Astrocyte (in vitro differentiated cells and primary cell): ENCODE measurements at regions not wholly inside any gene's neighbourhood (a gene's known extent, or its start where the extent isn't known, plus 50 kb on each side); places are given as distances from the start of the nearest gene placed in this dataset.
A peak's percentile ranks its signal among the peaks of the same experiment; 100 is the strongest.

Source experiments
- DNase-seq: peaks from one replicate; pipeline ENCODE4 v3.0.0-alpha.2; 2010; ENCODE audit warnings: low read depth
- FAIRE-seq: peaks from 2 replicates; lab custom pipeline; 2011; peaks lifted over from hg19 to GRCh38; lab: Jason Lieb, UNC
- H2AFZ ChIP-seq: 2 replicates; pipeline ENCODE4 v1.6.0; 2012; ENCODE audit warnings: low read depth, low read length, inconsistent platforms
- H3K27ac ChIP-seq: 2 replicates; pipeline ENCODE4 v1.5.1; 2011; ENCODE audit warnings: low read depth, low read length, inconsistent platforms
- H3K27me3 ChIP-seq: 2 replicates; pipeline ENCODE4 v1.6.0; 2011; ENCODE audit warnings: low read length, inconsistent platforms; ENCODE audit not compliant: insufficient read depth
- H3K36me3 ChIP-seq: 2 replicates; pipeline ENCODE4 v1.5.1; 2011; ENCODE audit warnings: low read length, inconsistent platforms; ENCODE audit not compliant: insufficient read depth
- H3K4me1 ChIP-seq: 2 replicates; pipeline ENCODE4 v1.5.1; 2011; ENCODE audit warnings: low read length, inconsistent platforms; ENCODE audit not compliant: insufficient read depth
- H3K4me2 ChIP-seq: 2 replicates; pipeline ENCODE4 v1.6.0; 2012; ENCODE audit warnings: low read length, inconsistent platforms
- H3K4me3 ChIP-seq: 2 replicates; pipeline ENCODE4 v1.5.1; 2011; ENCODE audit warnings: low read depth, mild to moderate bottlenecking, low read length, inconsistent platforms; ENCODE audit not compliant: insufficient read depth
- H3K79me2 ChIP-seq: 2 replicates; pipeline ENCODE4 v1.6.0; 2012; ENCODE audit warnings: mild to moderate bottlenecking, low read length, inconsistent platforms; ENCODE audit not compliant: insufficient read depth
- H3K9ac ChIP-seq: 2 replicates; pipeline ENCODE4 v1.6.0; 2012; ENCODE audit warnings: mild to moderate bottlenecking, low read length, inconsistent platforms
- H3K9me3 ChIP-seq: 2 replicates; pipeline ENCODE4 v1.5.1; 2012; ENCODE audit warnings: low read depth, mild to moderate bottlenecking, low read length, inconsistent platforms; ENCODE audit not compliant: insufficient read depth
- H4K20me1 ChIP-seq: 2 replicates; pipeline ENCODE4 v1.6.0; 2012; ENCODE audit warnings: low read length, inconsistent platforms; ENCODE audit not compliant: insufficient read depth
- H3K27ac Mint-ChIP-seq: one replicate; pipeline ENCODE4 v1.8.0; 2021; ENCODE audit warnings: mild to moderate bottlenecking, mixed read lengths; ENCODE audit not compliant: unreplicated experiment
- H3K27me3 Mint-ChIP-seq: one replicate; pipeline ENCODE4 v1.8.0; 2021; ENCODE audit warnings: low read depth, mixed read lengths; ENCODE audit not compliant: unreplicated experiment
- H3K36me3 Mint-ChIP-seq: one replicate; pipeline ENCODE4 v1.8.0; 2021; ENCODE audit warnings: low read depth, mixed read lengths; ENCODE audit not compliant: unreplicated experiment
- H3K4me1 Mint-ChIP-seq: one replicate; pipeline ENCODE4 v1.8.0; 2021; ENCODE audit warnings: low read depth, mixed read lengths; ENCODE audit not compliant: unreplicated experiment
- H3K4me3 Mint-ChIP-seq: one replicate; pipeline ENCODE4 v1.8.0; 2021; ENCODE audit warnings: mild to moderate bottlenecking, moderate library complexity, mixed read lengths; ENCODE audit not compliant: unreplicated experiment
- H3K9me3 Mint-ChIP-seq: one replicate; pipeline ENCODE4 v1.8.0; 2021; ENCODE audit warnings: mild to moderate bottlenecking, mixed read lengths; ENCODE audit not compliant: unreplicated experiment
- EZH2 ChIP-seq: IDR thresholded peaks from 2 replicates; pipeline ENCODE4 v1.6.1; 2012; ENCODE audit warnings: mild to moderate bottlenecking, low read length, inconsistent platforms; ENCODE audit not compliant: insufficient read depth
- TF ChIP-seq, protein P1 (sequence below): IDR thresholded peaks from 2 replicates; pipeline ENCODE4 v1.5.1; 2011; ENCODE audit warnings: low read depth, mild to moderate bottlenecking, inconsistent platforms, low read length, moderate library complexity; ENCODE audit not compliant: insufficient read depth

DNA sequence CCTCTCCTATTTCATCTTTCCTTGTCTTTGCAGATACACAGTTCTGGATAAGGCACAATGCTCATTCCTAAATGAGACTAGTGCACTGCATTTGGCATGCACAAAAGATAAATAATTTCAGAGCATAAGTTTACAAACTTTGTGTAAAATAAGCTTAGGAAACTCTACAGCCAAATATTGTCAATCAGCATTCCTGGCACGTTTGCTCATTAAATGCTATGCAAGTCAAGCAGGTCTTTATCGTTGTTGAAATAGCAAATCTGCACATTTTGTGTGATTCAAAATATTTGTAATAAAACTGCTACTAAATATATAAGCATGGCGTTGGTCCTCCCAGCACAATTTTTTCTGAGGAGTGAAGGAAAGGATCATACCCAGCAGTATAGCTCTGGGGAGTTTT, 322.1 kb upstream of the NOCT start:
- TF ChIP-seq EZH2 = no peak
- TF ChIP-seq, protein P1, sequence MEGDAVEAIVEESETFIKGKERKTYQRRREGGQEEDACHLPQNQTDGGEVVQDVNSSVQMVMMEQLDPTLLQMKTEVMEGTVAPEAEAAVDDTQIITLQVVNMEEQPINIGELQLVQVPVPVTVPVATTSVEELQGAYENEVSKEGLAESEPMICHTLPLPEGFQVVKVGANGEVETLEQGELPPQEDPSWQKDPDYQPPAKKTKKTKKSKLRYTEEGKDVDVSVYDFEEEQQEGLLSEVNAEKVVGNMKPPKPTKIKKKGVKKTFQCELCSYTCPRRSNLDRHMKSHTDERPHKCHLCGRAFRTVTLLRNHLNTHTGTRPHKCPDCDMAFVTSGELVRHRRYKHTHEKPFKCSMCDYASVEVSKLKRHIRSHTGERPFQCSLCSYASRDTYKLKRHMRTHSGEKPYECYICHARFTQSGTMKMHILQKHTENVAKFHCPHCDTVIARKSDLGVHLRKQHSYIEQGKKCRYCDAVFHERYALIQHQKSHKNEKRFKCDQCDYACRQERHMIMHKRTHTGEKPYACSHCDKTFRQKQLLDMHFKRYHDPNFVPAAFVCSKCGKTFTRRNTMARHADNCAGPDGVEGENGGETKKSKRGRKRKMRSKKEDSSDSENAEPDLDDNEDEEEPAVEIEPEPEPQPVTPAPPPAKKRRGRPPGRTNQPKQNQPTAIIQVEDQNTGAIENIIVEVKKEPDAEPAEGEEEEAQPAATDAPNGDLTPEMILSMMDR = no peak
- Histone ChIP-seq H3K36me3 (no peaks in the 10 kb centered on the region), H4K20me1 (no peaks in the 10 kb centered on the region), H3K79me2 (no peaks in the 10 kb centered on the region), H3K4me2 (no peak overlapping the region), H3K4me1 (peaks cover 3% of the 10 kb centered on the region), H2AFZ (no peak overlapping the region), H3K27me3 (no peaks in the 10 kb centered on the region), H3K27ac (no peak overlapping the region), H3K9me3 (no peaks in the 10 kb centered on the region), H3K9ac (no peak overlapping the region), H3K4me3 (no peak overlapping the region)
- Mint-ChIP-seq H3K4me3 (no peak overlapping the region), H3K4me1 (peaks cover 13% of the 10 kb centered on the region), H3K27ac (no peak overlapping the region), H3K27me3 (no peaks in the 10 kb centered on the region), H3K36me3 (no peaks in the 10 kb centered on the region), H3K9me3 (no peaks in the 10 kb centered on the region)
- FAIRE-seq = no peak
- DNase-seq = no peak

DNA sequence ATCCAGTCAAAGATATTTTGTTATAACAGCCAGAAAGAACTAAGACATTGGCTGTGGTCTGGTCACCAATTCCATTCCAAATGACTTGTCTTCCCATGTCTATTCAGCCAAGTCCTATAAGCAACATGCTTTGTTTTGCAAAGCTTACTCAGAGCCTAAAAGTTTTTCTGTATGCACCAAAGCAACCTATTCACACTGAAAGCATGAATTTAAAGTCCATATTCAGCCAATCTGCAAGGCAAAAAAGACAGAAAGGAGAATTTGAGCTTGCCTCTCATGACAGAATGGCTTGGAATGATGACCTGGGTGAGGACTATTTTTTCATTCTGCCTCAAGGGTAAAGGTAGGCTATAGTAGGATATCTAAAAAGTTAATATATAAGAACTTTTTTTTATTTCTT, 323.2 kb upstream of the NOCT start:
- peaks cover 8% of the 10 kb centered on the region for H3K4me1 Mint-ChIP-seq
- H3K4me2 ChIP-seq = no peak overlapping the region
- H3K36me3 Mint-ChIP-seq = peaks cover under 1% of the 10 kb centered on the region
- H3K4me1 ChIP-seq = peaks cover 1% of the 10 kb centered on the region
- no peak overlapping the region for H2AFZ ChIP-seq
- H3K9me3 Mint-ChIP-seq = no peaks in the 10 kb centered on the region
- FAIRE-seq (no peak), DNase-seq (peak; percentile 35)
- H3K27ac Mint-ChIP-seq = no peak overlapping the region
- no peaks in the 10 kb centered on the region for H3K79me2 ChIP-seq
- no peak overlapping the region for H3K27ac ChIP-seq
- H4K20me1 ChIP-seq = no peaks in the 10 kb centered on the region
- no peaks in the 10 kb centered on the region for H3K9me3 ChIP-seq
- no peak overlapping the region for H3K4me3 ChIP-seq
- no peak for TF ChIP-seq EZH2
- TF ChIP-seq, protein P1 = no peak
- no peak overlapping the region for H3K9ac ChIP-seq
- H3K36me3 ChIP-seq = no peaks in the 10 kb centered on the region
- H3K27me3 ChIP-seq = no peaks in the 10 kb centered on the region
- H3K4me3 Mint-ChIP-seq = no peak overlapping the region
- peaks cover under 1% of the 10 kb centered on the region for H3K27me3 Mint-ChIP-seq

DNA sequence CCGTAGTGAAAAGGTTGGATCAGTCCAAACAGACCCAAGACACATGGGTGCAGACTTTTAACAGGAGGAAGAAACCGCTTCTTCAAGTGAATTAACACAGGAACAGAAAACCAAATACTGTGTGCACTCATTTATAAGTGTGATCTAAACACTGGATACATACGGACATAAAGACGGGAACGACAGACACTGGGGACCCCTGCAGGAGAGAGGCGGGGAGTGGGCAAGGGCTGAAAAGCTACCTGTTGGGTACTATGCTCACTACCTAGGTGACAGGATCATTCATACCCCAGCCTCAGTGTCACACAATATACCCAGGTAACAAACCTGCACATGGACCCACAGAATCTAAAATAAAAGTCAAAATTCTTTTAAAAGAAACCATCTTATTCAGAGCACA, 326.0 kb upstream of the NOCT start:
- no peaks in the 10 kb centered on the region for H3K79me2 ChIP-seq
- H3K9me3 Mint-ChIP-seq = peaks cover 2% of the 10 kb centered on the region
- H3K9ac ChIP-seq = no peak overlapping the region
- peaks cover 6% of the 10 kb centered on the region for H3K27me3 Mint-ChIP-seq
- TF ChIP-seq EZH2 = no peak
- TF ChIP-seq, protein P1 = no peak
- no peak overlapping the region for H3K27ac Mint-ChIP-seq
- no peaks in the 10 kb centered on the region for H4K20me1 ChIP-seq
- H3K4me1 Mint-ChIP-seq = no peaks in the 10 kb centered on the region
- H3K4me2 ChIP-seq = no peak overlapping the region
- no peaks in the 10 kb centered on the region for H3K4me1 ChIP-seq
- no peak overlapping the region for H3K4me3 ChIP-seq
- H3K27me3 ChIP-seq = no peaks in the 10 kb centered on the region
- no peak overlapping the region for H2AFZ ChIP-seq
- H3K27ac ChIP-seq = no peak overlapping the region
- FAIRE-seq (no peak), DNase-seq (no peak)
- H3K36me3 ChIP-seq = no peaks in the 10 kb centered on the region
- H3K4me3 Mint-ChIP-seq = no peak overlapping the region
- H3K36me3 Mint-ChIP-seq = peaks cover 2% of the 10 kb centered on the region
- H3K9me3 ChIP-seq = no peaks in the 10 kb centered on the region
